Progenitor cell of endocrine pancreas (in vitro differentiated cells): ENCODE measurements at regions not wholly inside any gene's neighbourhood (a gene's known extent, or its start where the extent isn't known, plus 50 kb on each side); places are given as distances from the start of the nearest gene placed in this dataset.

ENCODE experiments used
- DNase-seq: peaks from one replicate; pipeline ENCODE4 v3.0.0; 2021; ENCODE audit warnings: low spot score; ENCODE audit not compliant: unreplicated experiment
- H3K27ac Mint-ChIP-seq: 2 replicates; pipeline ENCODE4 v1.8.0; 2021; ENCODE audit warnings: mild to moderate bottlenecking, moderate library complexity, mixed read lengths
- H3K27me3 Mint-ChIP-seq: 2 replicates; pipeline ENCODE4 v1.8.0; 2021; ENCODE audit warnings: mixed read lengths
- H3K36me3 Mint-ChIP-seq: 2 replicates; pipeline ENCODE4 v1.8.0; 2022; ENCODE audit warnings: mixed read lengths; ENCODE audit not compliant: insufficient read depth
- H3K4me1 Mint-ChIP-seq: 2 replicates; pipeline ENCODE4 v1.8.0; 2021; ENCODE audit warnings: low read depth, mixed read lengths
- H3K4me3 Mint-ChIP-seq: 2 replicates; pipeline ENCODE4 v1.8.0; 2021; ENCODE audit warnings: low read depth, mild to moderate bottlenecking, moderate library complexity, mixed read lengths
- H3K9me3 Mint-ChIP-seq: 2 replicates; pipeline ENCODE4 v1.8.0; 2021; ENCODE audit warnings: low read depth, mixed read lengths
- CTCF ChIP-seq: fragments of 200-600 bp; sonication (generic); IDR thresholded peaks from one replicate; pipeline ENCODE4 v1.5.0; 2021; ENCODE audit warnings: antibody characterized with exemption, mild to moderate bottlenecking; ENCODE audit not compliant: unreplicated experiment

- H3K27ac Mint-ChIP-seq = no peak overlapping the region
- H3K27me3 Mint-ChIP-seq = no peaks in the 10 kb centered on the region
- peaks cover 4% of the 10 kb centered on the region for H3K9me3 Mint-ChIP-seq
- H3K4me1 Mint-ChIP-seq = no peaks in the 10 kb centered on the region
- DNase-seq = no peak
- no peak for TF ChIP-seq CTCF
- no peak overlapping the region for H3K4me3 Mint-ChIP-seq
- H3K36me3 Mint-ChIP-seq = no peaks in the 10 kb centered on the region
These were observed 891.5 kb downstream of the NLGN4X start for GRCh38 chrX:5337160-5337559.

- no peaks in the 10 kb centered on the region for H3K36me3 Mint-ChIP-seq
- peaks cover 7% of the 10 kb centered on the region for H3K9me3 Mint-ChIP-seq
- no peak for DNase-seq
- no peak overlapping the region for H3K27ac Mint-ChIP-seq
- peaks cover 6% of the 10 kb centered on the region for H3K4me1 Mint-ChIP-seq
- H3K4me3 Mint-ChIP-seq = no peak overlapping the region
- no peaks in the 10 kb centered on the region for H3K27me3 Mint-ChIP-seq
- TF ChIP-seq CTCF = no peak
These were observed 904.1 kb downstream of the NLGN4X start for GRCh38 chrX:5324546-5324945.

- DNase-seq = no peak
- H3K4me1 Mint-ChIP-seq = no peaks in the 10 kb centered on the region
- H3K36me3 Mint-ChIP-seq = no peaks in the 10 kb centered on the region
- no peak for TF ChIP-seq CTCF
- H3K27ac Mint-ChIP-seq = no peak overlapping the region
- H3K9me3 Mint-ChIP-seq = no peaks in the 10 kb centered on the region
- no peaks in the 10 kb centered on the region for H3K27me3 Mint-ChIP-seq
- H3K4me3 Mint-ChIP-seq = no peak overlapping the region
These were observed 914.5 kb downstream of the NLGN4X start for GRCh38 chrX:5314148-5314547.

- no peak for TF ChIP-seq CTCF
These were observed 921.3 kb downstream of the NLGN4X start for GRCh38 chrX:5307416-5307815.

GRCh38 chrX:5306654-5307121 is 922.0 kb downstream of the NLGN4X start:
- Mint-ChIP-seq H3K9me3 (no peaks in the 10 kb centered on the region), H3K36me3 (no peaks in the 10 kb centered on the region), H3K4me3 (no peak overlapping the region), H3K27ac (no peak overlapping the region), H3K27me3 (no peaks in the 10 kb centered on the region), H3K4me1 (no peaks in the 10 kb centered on the region)
- no peak for TF ChIP-seq CTCF
- no peak for DNase-seq

More at GRCh38 chrX:5307416-5307815, 921.3 kb downstream of the NLGN4X start:
- Mint-ChIP-seq H3K4me1 (no peaks in the 10 kb centered on the region), H3K27me3 (no peaks in the 10 kb centered on the region), H3K4me3 (no peak overlapping the region), H3K9me3 (no peaks in the 10 kb centered on the region), H3K36me3 (no peaks in the 10 kb centered on the region), H3K27ac (no peak overlapping the region)
- DNase-seq = no peak
